GM21447 (cell line): ENCODE measurements at regions not wholly inside any gene's neighbourhood (a gene's known extent, or its start where the extent isn't known, plus 50 kb on each side); places are given as distances from the start of the nearest gene placed in this dataset.
"Not testable (repeated sequence)": the region's sequence is repeated elsewhere in the genome, so short reads cannot be mapped to it uniquely, and the experiment has no call there.

Experiments used
- ATAC-seq: cut with Tn5 transposase; IDR thresholded peaks from one replicate; pipeline ENCODE4 v1.9.1; 2021; ENCODE audit not compliant: unreplicated experiment

GRCh38 chr4:54852602-54853001 is 194.8 kb downstream of the KIT start:
- no peak for ATAC-seq

GRCh38 chr4:54852054-54852453 is 194.3 kb downstream of the KIT start:
- no peak for ATAC-seq

GRCh38 chr4:54844911-54845310 is 187.2 kb downstream of the KIT start:
- no peak for ATAC-seq

DNA sequence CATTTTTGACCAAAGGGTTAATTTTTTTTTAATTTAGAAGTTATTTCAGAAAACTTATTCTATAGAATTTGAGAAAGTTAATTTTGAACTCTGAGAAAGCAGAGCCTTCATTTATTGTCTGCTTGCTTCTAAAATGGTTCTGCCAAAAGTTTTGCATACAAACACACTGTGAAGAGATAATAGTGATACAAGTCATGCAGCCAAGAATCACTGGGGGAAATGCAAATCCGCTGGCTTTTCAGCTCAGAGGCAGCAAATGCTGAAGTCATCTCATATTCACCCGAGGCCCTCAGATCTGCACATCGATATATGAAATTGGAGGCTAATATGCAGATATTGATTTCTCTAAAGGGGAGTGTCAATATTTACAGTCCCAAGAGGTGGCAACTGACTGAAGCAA is 186.2 kb downstream of the KIT start:
- ATAC-seq, result no peak

- no peak for ATAC-seq
Measured at GRCh38 chr4:54843106-54843505, 185.3 kb downstream of the KIT start.

- no peak for ATAC-seq
Measured at GRCh38 chr4:54842656-54843055, 184.9 kb downstream of the KIT start.

- ATAC-seq, result no peak
Measured at GRCh38 chr4:54842226-54842625, 184.5 kb downstream of the KIT start.

DNA sequence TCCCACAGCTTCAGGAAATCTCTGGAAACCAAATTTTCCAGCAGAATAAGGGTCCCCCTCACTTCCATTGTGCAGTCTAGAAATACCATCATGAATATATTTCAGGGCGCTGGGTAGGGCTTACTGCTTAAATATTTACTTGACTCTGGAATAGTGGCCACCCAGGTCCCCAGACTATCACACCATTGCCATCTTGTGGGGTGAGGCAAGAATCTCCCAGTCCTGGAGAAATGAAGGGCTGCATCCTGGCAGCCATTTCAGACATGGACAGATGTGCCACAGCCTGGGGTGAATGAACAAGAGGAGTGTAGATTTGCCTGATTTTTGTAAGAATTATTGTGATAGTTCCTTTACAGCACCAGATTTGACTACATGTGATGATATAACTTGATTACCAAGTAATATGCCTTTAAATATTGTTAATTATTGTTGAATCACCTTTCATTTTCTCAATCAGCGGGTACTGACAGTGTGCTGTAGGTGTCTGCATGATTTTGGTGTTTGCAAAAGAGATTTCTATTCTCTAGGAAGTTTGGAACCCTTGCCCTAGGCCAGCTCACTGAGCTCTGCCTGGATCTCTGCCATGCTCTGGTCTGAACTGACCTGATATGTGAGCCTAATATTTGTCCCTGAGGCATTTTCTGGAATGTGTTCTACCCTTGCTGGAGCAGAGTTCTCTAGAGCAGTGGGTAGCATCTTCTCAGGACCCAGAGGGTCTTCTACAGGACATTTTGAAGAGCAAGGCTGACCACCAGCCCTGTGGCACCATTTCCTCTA is 183.4 kb downstream of the KIT start:
- no peak for ATAC-seq

- no peak for ATAC-seq
Measured at GRCh38 chr4:54840430-54840829, 182.7 kb downstream of the KIT start.

GRCh38 chr4:54838301-54838700 is 180.5 kb downstream of the KIT start:
- no peak for ATAC-seq

GRCh38 chr4:54837576-54838140 is 179.9 kb downstream of the KIT start:
- no peak for ATAC-seq

DNA sequence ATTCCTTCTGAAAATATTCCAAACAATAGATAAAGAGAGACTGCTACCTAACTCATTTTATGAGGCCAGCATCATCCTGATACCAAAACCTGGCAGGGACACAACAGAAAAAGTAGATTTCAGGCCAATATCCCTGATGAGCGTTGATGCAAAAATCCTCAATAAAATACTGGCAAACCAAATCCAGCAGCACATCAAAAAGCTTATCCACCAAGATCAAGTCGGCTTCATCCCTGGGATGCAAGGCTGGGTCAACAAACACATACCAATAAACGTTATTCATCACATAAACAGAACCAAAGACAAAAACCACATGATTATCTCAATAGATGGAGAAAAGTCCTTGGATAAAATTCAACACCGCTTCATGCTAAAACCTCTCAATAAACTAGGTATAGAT is 170.6 kb downstream of the KIT start:
- ATAC-seq, result not testable (repeated sequence)

DNA sequence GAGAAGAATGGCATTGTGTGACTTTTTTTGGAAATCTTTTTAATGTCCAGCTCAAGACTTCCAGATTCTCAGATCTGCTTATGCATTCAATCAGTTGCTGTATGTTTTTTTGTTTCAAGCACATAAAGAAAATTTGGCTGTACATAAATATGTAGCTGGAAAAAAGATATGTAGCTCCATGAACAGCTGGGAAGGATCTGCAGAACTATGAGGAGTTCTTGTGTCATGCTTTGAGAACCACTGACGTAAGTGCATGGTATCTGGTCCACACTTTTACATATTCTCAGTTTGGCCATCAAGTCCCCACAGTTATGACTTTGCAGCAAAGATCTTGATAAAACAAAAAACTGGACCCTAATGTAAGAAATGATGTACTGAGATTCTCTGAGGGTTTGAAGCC is 165.9 kb downstream of the KIT start:
- no peak for ATAC-seq

DNA sequence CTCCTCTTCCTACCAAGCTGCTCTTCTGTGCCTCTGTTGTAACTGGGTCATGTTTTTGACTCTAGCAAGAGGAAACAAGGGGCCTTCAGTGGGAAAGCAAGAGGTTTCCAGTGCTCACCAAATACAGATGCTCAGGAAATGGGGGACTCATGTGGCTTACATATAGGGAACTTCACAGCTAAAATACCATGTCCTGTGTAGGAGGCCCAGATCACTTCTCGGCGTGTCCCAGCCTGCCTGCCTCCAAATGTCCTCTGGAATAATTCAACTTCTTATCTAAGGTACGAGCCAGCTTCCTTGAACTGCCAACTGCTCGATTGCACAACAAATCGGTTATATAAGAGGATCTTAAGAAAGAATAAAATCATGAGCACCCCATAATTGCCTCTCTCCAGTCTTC is 161.3 kb downstream of the KIT start:
- no peak for ATAC-seq

DNA sequence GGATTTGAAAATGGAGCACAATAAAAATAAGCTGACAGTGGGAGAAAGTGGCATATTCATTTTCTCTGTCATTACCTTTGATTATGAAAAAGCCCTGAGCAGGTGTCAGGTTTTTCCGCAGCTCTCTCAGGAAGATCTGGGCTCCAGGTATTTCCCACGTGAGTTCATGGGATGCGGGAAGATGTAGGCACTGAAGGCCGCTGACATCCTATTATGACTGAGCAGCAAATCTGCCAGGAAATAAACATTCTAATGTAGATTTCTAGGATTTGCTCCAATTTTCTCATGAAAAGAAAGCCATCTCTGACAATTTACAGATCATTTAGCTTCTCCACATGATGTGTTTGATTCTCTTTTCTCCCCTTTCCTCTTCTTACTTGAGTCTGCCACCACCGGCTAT is 160.7 kb downstream of the KIT start:
- ATAC-seq, result no peak

DNA sequence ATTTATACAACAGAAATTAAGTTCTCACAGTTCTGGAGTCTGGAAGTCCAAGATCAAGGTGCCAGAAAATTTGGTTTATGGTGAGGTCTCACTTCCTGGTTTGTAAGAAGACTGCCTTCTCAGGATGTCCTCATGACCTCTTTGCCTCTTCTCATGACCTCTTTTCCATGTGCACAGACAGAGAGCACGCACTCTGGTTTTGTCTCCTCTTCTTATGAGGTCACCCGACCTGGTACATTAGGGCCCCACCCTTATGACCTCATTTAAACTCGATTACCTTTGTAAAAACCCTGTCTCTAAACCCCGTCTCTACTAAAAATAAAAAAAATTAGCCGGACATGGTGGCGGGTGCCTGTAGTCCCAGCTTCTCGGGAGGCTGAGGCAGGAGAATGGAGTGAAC is 155.9 kb downstream of the KIT start:
- ATAC-seq, result no peak

GRCh38 chr4:54806351-54806750 is 148.6 kb downstream of the KIT start:
- no peak for ATAC-seq

DNA sequence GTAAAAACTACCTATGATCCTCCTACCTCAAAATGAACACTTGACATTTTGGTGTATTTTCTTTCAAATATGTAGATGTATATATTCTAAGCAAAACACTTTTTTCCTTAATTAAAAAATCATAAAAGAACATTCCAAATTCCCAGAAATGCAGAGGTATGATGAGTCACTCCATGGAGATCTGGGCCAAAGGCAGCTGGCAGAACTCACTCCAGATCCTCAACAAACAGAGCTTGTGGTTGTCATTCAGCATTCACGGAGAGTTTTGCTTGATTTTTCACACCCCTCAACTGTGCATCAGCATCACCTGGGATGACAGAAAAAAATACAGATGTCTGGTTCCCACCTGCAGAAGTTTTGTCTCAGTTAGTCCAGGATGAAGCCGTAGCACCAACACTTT is 144.6 kb downstream of the KIT start:
- ATAC-seq, result no peak

GRCh38 chr4:54800831-54801530 is 143.2 kb downstream of the KIT start:
- ATAC-seq, result peak; percentile 96

DNA sequence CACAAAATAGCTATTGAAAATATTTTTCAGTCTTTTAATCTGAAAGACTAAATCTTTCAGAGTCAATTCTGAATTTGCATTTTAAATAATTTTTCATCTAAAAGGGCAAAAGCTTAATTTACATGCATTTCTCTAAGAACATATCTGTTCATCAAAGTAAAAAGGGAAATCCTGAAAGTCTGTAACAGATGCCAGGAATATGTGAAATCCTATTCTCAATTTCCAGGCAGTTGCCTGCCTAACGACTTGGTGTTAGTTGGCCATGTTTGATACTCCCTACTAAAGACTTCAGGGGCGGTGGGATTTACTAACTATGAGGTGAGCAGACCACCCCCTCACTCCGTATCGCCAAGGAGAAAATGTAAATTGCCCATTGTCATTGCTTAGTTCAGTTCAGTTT is 136.8 kb downstream of the KIT start:
- ATAC-seq, result no peak

DNA sequence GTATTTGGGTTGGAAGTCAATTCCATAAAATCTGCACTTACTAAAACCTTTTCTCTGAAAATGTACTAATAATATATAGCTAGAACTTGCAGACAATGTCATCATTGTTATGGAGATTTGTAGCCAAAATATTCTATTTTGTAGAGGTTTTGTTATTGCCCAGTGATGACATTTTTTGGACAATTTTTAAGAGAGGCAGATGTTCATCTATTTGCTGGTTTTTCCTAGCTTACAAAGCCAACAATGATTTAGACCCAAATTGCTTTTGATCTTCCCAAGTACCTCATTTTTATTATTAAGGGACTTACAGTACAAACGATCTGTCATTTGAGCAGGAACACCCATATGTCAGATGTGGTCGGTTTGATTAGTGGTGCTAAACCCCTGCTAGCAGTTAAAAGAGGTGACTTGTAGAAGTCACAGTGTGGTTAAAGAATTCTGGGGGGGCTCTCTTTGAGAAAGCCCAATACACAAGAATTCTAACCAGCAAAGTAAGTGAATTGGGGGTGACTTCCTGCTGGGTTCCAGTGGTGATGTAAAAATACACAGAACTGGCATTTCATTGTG is 136.2 kb downstream of the KIT start:
- no peak for ATAC-seq
